ENCODE measurements at regions not wholly inside any gene's neighbourhood (a gene's known extent, or its start where the extent isn't known, plus 50 kb on each side); places are given as distances from the start of the nearest gene placed in this dataset.
"Not testable (repeated sequence)": the region's sequence is repeated elsewhere in the genome, so short reads cannot be mapped to it uniquely, and the experiment has no call there.

DNA sequence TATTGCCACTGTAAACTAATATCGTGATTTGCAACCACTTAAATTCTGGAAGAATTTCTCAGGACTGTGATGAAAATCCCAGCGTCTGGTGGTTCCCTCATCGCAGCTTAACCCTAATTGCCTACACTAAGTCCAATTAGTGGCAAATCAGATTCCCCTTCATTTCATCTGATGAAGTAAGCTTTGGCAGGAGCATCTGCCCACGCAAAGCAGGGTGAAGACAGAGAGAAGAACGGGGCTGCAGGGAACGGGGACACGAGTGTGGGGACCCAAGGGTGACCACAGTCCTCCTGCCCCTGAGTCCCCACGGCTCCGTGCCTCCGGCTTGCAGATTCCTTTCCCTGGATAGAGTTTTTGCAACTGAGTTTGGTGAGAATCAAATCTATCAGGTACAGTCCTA lies 159.5 kb downstream of the LY86 start:
- DNase-seq (ENCODE audit: low read depth, low spot score) = no peak

DNA sequence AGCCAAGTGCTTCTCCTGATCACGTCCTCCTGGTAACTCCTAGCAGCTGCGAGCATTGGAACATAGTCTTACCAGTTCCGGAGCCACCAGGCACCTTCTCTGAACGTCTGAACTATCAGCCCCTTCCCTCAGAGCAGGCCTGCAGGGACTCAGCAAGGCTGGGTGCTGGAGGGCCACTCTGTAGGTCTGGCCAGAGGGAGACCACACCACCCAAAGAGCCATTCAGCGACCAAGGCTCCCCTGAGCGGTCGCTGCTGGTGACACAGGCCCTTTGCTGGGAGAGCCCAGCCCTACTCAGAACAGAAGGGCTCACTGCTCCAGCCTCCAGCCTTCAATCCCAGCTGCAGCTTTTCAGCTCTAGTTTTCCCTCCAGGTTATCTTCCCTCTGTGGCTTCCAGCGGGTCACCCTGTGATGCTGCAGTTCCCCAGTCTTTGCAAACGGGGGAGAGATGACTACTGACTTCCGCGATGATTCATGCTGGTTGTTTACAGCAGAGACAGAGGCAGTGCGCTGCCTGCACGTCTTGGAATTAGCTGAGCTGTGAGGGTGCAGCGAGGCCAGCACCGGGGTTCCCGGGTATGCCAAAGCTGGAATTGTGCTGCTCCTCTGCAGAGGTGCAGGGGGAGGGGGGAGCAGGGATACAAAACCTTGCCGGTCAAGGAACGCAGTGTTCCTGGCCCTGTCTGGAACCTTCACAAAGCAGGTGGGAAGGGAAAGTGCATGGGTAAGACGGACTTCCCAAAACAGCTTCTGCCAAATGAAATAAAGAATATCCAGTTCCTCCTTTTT lies 161.4 kb downstream of the LY86 start:
- DNase-seq (ENCODE audit: low read depth, low spot score) = peak; percentile 75

DNA sequence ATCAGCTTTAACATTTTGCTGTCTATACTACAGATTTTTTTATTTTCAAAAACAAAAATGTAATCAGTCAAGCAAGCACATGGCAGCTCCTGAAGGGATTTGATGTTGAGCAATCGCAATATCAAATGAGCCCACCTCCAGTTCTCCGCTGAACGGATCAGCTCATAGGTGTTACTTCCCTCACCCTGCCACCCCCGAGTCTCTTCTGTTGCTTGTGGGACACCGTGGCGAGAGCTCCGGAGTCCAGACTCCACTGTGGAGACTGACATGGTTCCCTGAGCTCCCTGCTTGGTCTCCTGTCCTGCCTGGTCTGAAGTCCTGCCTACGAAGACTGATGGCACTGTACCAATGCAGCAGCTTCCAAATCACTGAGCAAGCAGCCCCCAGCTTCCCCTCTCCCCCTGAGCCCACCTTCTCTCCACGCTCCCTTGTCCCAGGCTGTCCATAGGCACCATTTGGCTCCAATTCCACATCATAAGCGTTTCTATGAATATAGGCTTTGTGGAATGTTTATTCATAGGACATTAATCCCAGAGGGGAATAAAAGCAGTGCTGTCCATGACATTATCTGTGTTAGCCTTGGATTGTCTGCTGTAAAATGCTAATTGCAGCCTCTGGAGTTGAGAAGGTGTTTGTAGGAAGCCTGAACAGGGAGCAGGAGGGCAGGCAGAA lies 162.2 kb downstream of the LY86 start:
- DNase-seq (ENCODE audit: low read depth, low spot score) = peak; percentile 9

DNA sequence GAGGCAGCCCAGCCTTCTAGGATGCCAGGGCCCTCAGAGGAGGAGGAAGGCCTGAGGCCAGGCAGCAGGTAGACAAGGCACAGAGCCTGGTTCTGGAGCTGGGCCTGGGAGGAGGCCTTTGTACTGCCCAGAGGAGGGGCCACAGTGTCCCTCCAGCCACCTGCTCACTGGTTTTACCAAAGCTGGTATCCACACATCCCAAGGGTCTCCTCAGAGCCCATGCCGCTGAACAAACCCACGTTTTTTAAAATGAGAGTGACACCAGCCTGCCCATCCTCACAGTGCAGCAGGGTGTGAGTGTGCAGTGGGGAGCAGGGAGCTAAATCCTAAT lies 162.7 kb downstream of the LY86 start:
- DNase-seq (ENCODE audit: low read depth, low spot score) = peak; percentile 32

DNA sequence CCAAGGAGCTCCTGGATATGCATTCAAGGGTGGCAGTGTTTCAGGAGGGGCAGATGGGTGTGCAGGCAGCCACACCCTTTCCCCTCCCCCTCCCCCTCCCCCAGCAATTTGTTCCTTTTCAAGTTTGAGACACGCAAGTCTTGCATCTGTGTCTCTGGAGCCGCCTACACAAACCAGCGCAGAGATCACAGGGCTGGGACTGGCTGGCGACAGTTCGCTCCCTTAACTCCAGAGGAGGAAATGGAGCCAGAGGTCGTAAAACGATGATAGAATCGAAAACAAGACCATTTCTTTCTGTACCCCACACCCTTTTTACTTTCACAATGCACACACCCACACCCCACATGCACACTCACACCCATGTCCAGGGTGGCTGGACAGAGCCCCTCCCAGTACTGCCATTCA lies 163.1 kb downstream of the LY86 start:
- peak; percentile 20 for DNase-seq (ENCODE audit: low read depth, low spot score)

DNA sequence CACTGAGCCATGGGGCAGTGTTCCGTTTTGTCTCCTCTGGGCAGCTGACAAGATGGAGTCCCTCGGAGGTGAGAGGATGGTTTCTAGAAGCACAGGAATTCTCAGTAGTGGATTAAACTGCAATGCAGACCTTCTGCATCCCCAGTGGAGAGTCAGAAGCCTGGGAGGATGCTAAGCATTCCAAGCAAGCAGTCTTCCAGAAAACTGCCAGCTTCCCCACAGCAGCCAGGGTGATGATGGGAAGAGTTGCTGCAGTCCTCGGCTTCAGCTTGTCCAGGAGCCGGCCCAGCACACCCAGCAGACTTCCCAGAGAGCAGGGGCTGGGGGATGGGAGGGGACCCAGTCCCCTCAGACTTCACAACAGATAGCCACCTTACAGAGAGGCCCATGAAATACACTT lies 163.6 kb downstream of the LY86 start:
- peak; percentile 57 for DNase-seq (ENCODE audit: low read depth, low spot score)

DNA sequence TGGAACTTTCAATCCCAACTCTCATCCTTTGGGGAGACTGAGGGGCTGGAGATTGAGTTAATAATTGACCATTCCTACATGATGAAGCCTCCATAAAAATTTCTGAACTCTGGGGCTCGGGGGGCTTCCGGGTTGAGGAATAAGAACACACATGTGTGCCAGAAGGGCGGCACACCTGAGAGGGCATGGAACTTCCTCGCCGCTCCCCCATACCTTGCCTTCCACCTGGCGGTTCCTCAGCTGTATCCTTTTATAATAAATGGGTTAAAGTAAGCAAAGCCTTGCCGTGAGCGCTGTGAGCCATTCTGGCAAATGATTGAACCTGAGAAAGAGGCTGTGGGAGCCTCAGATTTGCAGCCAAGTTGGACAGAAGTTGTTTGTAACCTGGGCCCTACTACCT lies 164.8 kb downstream of the LY86 start:
- no peak for DNase-seq (ENCODE audit: low read depth, low spot score)

DNA sequence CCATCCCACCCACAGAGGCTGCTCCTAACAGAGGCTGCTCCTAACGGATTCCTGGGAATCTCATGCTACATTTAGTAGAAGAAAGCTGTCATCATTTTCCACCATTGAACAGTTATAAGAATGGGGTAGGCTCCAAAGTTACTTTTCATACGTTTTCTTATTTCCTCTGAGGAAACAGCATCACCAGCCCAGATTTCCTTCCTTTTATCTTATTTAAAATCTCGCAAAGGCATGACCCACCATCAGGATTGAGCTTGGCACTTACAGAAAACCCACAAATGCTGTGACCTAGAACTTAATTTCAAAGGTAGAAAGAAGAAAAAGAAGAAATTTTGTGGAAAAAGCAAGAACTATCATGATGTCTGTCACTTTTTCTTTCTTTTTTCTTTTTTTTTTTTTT lies 168.0 kb downstream of the LY86 start:
- no peak for DNase-seq (ENCODE audit: low read depth, low spot score)

DNA sequence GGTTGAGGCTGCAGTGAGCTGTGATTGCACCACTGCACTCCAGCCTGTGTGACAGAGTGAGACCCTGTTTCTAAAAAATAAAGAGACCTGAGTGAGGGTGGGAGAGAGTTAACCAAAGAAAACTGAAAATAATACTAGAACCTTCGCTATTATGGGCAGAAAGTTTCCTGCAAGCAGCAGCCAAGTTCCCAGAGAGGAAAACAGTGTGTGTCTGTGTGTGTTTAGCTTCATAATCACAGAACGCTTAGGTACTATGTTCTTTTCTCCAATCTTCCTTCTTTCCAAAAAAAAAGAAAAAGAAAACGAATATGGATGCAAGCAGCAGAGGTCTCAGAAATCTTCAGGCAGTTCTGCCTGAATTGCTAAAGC lies 170.0 kb downstream of the LY86 start:
- DNase-seq (ENCODE audit: low read depth, low spot score) = no peak

DNA sequence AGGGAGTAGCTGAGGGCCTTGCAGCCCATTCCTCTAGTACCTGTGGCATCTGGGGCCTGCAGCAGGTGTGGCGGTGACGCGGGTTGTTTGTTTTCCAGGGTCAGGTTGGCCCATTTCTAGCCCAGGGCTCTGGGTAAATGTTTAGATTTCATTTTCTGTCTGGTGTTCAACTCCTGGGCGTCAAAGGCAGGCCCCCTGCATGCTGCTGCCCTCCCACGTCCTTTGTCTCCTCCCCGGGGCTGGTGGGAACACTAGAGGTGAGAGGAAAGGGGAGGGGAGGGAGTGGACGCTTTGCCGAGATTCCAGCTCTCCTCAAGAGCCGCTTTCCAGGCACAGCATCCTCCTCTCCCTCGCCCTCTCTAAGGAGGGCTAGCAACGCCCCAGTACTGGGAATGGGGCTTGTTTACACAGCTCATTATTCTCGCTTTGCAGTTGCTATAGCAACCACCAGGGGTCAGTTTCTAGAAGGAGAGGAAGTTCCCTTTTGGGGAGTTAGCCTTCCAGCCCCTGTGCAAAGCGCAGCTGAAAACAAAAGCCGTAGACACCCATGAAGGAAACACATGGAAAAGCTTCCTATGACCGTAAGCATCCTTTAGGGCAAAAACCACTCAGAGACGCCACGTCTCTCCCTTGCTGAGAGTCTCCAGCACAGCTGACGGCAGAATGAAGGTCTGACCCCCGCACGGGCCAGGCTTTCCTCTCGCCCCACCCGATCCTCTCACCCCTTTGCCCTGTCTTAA lies 170.6 kb downstream of the LY86 start:
- DNase-seq (ENCODE audit: low read depth, low spot score) = peak; percentile 82

DNA sequence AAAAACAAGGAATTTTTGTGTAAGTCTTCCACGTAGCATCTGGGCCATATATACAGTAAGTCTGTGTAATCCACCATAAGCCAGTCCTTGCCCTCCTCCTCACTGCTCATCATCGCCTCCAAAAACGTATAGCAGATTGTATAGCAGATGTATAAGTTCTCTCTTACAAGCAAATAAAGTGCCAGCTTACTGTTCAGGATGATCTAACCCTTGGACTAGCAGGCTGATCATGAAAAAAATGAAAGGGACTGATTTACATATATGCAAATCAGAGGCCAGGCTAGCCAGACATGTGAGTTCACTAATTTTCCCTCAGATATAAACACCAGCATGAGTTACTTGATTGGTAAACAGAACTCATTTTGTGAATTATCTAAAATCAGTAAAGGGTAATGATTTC lies 171.5 kb downstream of the LY86 start:
- DNase-seq (ENCODE audit: low read depth, low spot score) = no peak

DNA sequence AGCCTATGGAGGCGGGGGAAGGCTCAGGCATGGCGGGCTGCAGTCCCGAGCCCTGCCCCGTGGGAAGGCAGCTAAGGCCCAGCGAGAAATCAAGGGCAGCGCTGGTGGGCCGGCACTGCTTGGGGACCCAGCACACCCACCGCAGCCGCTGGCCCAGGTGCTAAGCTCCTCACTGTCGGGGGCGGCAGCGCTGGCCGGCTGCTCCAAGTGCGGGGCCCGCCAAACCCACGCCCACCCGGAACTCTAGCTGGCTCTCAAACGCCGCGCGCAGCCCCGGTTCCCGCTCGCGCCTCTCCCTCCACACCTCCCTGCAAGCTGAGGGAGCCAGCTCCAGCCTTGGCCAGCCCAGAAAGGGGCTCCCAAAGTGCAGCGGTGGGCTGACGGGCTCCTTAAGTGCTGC lies 174.0 kb downstream of the LY86 start:
- DNase-seq (ENCODE audit: low read depth, low spot score) = not testable (repeated sequence)

DNA sequence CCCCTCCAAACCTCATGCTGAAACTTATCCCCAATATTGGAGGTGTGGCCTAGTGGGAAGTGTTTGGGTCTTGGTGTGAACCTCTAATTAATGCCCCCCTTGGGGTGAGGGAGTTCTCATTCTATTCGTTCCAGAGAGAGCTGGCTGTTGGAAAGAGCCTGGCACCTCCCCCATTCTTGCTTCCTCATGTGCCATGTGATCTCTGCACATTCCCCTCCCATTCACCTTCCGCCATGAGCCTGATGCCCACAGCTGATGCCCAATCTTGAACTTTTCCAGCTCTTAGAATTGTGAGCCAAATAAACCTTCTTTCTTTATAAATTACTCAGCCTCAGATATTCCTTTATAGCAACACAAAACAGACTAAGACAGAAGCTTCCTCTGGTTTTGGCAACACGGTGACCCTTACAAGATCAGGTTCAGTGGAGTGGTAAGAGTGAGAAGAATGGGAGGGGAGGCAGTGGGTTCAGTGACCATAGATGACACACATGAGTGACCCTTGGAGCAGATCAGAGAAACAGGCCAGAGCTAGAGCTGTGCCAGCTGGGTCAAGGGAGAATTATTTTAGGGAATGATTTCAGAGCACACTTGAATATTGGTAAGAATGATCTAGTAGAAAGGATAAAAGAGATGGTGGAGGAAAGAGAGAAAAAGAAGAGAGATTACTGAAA lies 176.4 kb downstream of the LY86 start:
- DNase-seq (ENCODE audit: low read depth, low spot score) = no peak

DNA sequence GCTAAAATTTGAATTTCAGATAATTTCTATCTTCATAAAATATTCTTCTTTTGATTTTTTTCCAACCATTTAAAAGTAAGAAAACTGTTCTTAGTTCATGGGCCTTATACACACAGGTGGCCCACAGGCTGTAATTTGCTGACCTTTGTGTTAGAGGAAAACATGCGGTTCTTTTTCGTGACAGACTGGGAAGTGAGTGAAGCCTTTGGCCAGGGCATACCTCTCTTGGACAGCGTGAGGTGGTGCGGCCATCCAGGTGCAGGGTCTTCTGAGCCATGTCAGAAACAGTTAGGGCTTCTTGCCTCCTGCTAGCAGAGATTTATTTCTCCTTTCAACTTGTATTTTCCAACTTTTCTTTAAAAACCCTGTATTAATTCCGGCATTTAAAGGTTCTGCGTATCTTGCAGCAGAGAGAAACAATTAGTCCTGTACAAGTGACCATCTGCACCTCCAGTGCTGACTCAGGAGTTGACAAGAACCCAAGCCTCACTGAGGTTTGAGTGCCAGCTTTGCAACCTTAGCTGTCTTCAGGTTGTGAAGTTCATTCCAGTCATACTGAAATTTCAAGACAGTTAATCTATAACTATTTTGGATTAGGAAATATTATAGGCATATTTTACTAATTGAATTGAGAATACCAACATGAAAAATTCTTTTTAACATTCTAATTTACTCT lies 177.8 kb downstream of the LY86 start:
- no peak for DNase-seq (ENCODE audit: low read depth, low spot score)

DNA sequence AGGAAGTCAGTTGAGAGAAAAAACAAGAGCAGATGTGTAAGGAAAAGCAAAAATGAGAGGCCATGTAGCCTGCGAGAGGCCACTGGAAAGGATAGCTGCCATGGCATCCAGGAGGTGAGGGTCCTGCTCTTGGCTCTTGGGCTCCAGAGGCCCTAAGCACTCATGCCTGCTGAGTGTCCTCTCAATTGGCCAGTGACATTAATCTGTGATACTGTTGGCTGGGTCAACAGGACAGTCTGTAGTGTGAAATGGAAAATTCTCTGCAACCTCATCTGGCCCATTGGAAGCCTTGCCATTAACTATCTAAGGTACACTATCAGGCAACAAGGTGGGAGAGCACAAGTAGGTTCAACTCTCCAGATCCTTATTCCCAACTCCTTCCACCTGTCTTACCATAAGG lies 180.9 kb downstream of the LY86 start:
- no peak for DNase-seq (ENCODE audit: low read depth, low spot score)

DNA sequence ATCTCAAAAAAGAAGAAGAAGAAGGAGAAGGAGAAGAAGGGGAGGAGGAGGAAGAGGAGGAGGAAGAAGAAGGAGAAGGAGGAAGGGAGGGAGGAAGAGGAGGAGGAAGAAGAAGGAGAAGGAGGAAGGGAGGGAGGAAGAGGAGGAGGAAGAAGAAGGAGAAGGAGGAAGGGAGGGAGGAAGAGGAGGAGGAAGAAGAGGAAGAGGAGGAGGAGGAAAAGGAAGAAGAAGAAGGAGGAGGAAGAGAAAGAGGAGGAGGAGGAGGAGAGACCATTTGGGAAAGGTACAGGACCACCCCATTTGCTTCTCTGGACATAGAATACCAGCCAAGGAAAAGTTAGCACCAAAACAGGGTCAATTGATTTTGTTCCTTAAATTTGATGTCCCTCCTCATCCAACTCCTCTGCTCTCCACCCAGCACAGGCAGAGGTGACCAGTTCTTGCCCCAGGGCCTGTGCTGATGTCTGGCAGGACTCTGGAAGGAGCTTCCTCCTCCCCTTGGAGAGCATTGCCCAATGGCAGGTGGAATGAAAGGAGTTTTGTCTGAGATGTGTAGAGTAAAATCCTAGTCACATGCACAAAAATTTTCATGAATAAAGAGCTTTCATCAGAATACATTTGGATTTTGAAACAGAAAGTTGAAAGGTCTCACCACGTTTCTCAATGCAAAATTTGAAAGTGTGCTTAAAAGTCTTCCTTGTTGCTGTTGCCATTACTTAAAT lies 182.9 kb downstream of the LY86 start:
- peak; percentile 29 for DNase-seq (ENCODE audit: low read depth, low spot score)

DNA sequence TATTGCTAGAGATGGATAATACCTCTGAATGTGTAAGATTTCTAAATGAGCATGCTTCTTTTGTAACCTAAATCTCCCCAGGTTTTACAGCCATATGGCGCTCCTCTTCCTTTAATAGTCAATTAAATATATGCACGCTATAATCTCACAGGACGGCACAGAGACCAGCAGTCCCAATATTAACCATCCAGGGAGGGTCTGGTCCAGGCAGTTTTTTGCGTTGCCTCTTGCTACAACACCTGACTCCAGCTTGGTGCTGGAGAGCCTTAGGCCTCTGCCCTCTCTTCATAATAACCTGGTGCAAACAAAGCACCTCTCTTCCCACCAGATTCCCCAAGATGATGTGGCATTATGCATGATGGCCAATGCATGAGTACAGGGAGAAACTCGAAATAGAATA lies 183.4 kb downstream of the LY86 start:
- DNase-seq (ENCODE audit: low read depth, low spot score) = no peak

DNA sequence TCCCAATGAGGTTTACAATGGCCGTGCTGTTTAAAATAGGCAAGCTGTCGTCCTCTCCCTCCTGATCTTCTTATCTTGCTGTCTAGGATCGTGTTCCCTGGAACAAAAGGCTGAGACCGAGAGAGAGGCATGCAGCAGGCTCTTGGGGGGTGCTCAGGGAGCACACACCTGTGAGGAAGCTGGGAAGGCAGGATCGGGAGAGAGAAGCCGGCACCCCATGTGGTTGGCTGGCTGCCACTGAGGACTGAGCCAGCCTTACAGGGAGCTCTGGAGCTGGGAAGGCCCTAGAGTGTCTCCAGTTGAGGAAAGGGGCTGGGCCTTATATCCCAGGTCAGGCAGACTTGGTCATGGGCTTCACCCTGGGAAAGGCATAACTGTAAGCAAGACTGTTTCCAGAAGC lies 184.2 kb downstream of the LY86 start:
- no peak for DNase-seq (ENCODE audit: low read depth, low spot score)

DNA sequence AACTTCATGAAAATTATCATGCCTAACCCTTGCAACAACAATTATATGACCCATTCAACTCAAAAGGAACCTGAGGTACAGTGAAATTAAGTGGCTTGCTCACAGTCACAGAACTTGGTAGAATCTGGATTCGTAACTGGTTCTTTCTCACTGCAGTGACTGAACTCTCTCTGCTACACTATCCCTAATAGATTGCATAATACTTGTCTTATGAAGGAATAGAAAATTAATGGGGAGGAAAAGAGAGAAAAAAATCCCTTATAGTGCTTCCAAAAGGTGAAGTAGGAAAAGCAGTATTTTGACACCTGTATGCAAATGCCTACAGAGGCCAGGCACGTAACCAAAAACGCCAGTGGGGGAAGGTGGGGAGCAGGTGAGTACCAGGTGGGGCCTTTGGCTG lies 186.6 kb downstream of the LY86 start:
- no peak for DNase-seq (ENCODE audit: low read depth, low spot score)

DNA sequence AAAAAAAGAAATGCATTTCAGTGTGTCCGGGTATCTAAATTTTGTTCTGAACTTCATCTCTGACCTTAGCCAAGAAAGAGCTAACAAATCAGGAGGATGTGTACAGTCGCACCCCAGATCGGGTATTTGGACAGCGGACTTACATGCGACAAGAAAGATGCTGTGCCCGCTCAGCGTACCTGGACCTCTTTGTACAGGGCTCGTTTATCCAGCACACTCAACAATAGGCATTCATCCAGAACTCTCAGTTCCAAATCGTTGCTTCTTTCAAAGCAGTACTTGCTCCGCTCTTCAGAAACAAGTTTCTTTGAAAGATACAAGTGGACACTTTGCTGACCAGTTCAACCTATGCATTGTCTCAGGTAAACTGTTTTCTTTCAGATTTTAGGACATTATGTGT lies 191.7 kb downstream of the LY86 start:
- DNase-seq (ENCODE audit: low read depth, low spot score) = no peak
